Right lung (tissue), 2 donors: ENCODE measurements at regions not wholly inside any gene's neighbourhood (a gene's known extent, or its start where the extent isn't known, plus 50 kb on each side); places are given as distances from the start of the nearest gene placed in this dataset.

ENCODE experiments used
- DNase-seq, 2 donors: peaks; one replicate each; pipeline ENCODE4 v3.0.0-alpha.2; 2013

GRCh38 chr3:145807990-145808389 lies 353.0 kb downstream of the PLOD2 start:
- DNase-seq: peak in 1 of 2 donors; percentile 16

GRCh38 chr3:145812391-145812790 lies 348.6 kb downstream of the PLOD2 start:
- no peak for DNase-seq

- DNase-seq: no peak
Measured at GRCh38 chr3:145815707-145816413, 345.1 kb downstream of the PLOD2 start.

GRCh38 chr3:145817870-145818483 lies 343.0 kb downstream of the PLOD2 start:
- DNase-seq: no peak

- no peak for DNase-seq
Measured at GRCh38 chr3:145820170-145820569, 340.8 kb downstream of the PLOD2 start.

- DNase-seq: no peak
Measured at GRCh38 chr3:145842294-145842902, 318.6 kb downstream of the PLOD2 start.

GRCh38 chr3:145843561-145843960 lies 317.4 kb downstream of the PLOD2 start:
- no peak for DNase-seq

- no peak for DNase-seq
Measured at GRCh38 chr3:145849115-145849514, 311.9 kb downstream of the PLOD2 start.

- no peak for DNase-seq
Measured at GRCh38 chr3:145854499-145854898, 306.5 kb downstream of the PLOD2 start.

GRCh38 chr3:145857956-145858355 lies 303.0 kb downstream of the PLOD2 start:
- no peak for DNase-seq

- no peak for DNase-seq
Measured at GRCh38 chr3:145864336-145864735, 296.6 kb downstream of the PLOD2 start.

GRCh38 chr3:145865399-145866018 lies 295.5 kb downstream of the PLOD2 start:
- DNase-seq: peak; percentile 15 to 23

- no peak for DNase-seq
Measured at GRCh38 chr3:145869958-145870357, 291.0 kb downstream of the PLOD2 start.

GRCh38 chr3:145882436-145882835 lies 278.5 kb downstream of the PLOD2 start:
- DNase-seq: no peak

- no peak for DNase-seq
Measured at GRCh38 chr3:145889730-145890129, 271.3 kb downstream of the PLOD2 start.

GRCh38 chr3:145892869-145893268 lies 268.1 kb downstream of the PLOD2 start:
- DNase-seq: no peak

GRCh38 chr3:145893331-145893730 lies 267.7 kb downstream of the PLOD2 start:
- DNase-seq: no peak

- DNase-seq: no peak
Measured at GRCh38 chr3:145898487-145898886, 262.5 kb downstream of the PLOD2 start.

- DNase-seq: peak in 1 of 2 donors; percentile 12
Measured at GRCh38 chr3:145899241-145899640, 261.7 kb downstream of the PLOD2 start.

GRCh38 chr3:145900056-145900829 lies 260.7 kb downstream of the PLOD2 start:
- DNase-seq: no peak

GRCh38 chr3:145902166-145902565 lies 258.8 kb downstream of the PLOD2 start:
- DNase-seq: no peak

- DNase-seq: no peak
Measured at GRCh38 chr3:145903472-145904013, 257.4 kb downstream of the PLOD2 start.
